ENCODE measurements at regions not wholly inside any gene's neighbourhood (a gene's known extent, or its start where the extent isn't known, plus 50 kb on each side); places are given as distances from the start of the nearest gene placed in this dataset.
"Not testable (repeated sequence)": the region's sequence is repeated elsewhere in the genome, so short reads cannot be mapped to it uniquely, and the experiment has no call there.

- no peak overlapping the region for H3K18ac ChIP-seq (ENCODE audit: low read depth in 1 of 2, low read length in 2 of 2)
- H2BK15ac ChIP-seq (ENCODE audit: low read depth, poor library complexity, severe bottlenecking) = no peak overlapping the region
- no peak overlapping the region for H4K8ac ChIP-seq (ENCODE audit: low read length)
- H3K4ac ChIP-seq (ENCODE audit: low read depth in 1 of 2, low read length in 2 of 2) = no peak overlapping the region
- H3K36me3 ChIP-seq (ENCODE audit: control insufficient read depth in 1 of 2, insufficient read depth in 2 of 2, low read depth in 1 of 2, low read length in 2 of 2) = no peaks in the 10 kb centered on the region
- H2BK5ac ChIP-seq (ENCODE audit: low read depth, low read length, poor library complexity, severe bottlenecking) = no peak overlapping the region
- H3K14ac ChIP-seq (ENCODE audit: low read length in 2 of 2) = no peak overlapping the region
- H3K23ac ChIP-seq (ENCODE audit: low read length in 2 of 2) = no peak overlapping the region
- no peak overlapping the region for H4K91ac ChIP-seq (ENCODE audit: low read length)
- H3K9me3 ChIP-seq (ENCODE audit: control insufficient read depth, low read length) = no peaks in the 10 kb centered on the region
- WGBS = no CpG with 5 or more reads among the region's 2 CpGs
- H3K4me2 ChIP-seq (ENCODE audit: low read length, poor library complexity, severe bottlenecking) = no peak overlapping the region
- no peaks in the 10 kb centered on the region for H3K79me1 ChIP-seq (replicated peaks; ENCODE audit: low read length, poor library complexity, severe bottlenecking)
- H2AFZ ChIP-seq (ENCODE audit: low read depth, low read length) = no peak overlapping the region
- no peaks in the 10 kb centered on the region for H3K4me1 ChIP-seq (ENCODE audit: control insufficient read depth, insufficient read depth, low read depth, low read length)
- no peak overlapping the region for H2AK5ac ChIP-seq (ENCODE audit: low read length, severe bottlenecking)
- H2BK12ac ChIP-seq (ENCODE audit: low read length in 2 of 2) = no peak overlapping the region
- DNase-seq = no peak
- no peak overlapping the region for H3K4me3 ChIP-seq (ENCODE audit: insufficient read depth in 1 of 2, low read depth in 1 of 2, low read length in 2 of 2)
- peaks cover 0 to 24% of the 10 kb centered on the region in 2 experiments for H3K27me3 ChIP-seq (ENCODE audit: control insufficient read depth in 1 of 2, insufficient read depth in 1 of 2, low read length in 2 of 2)
- no peak overlapping the region for H3K27ac ChIP-seq (ENCODE audit: low read length, poor library complexity, severe bottlenecking)
- no peak overlapping the region for H3K9ac ChIP-seq (ENCODE audit: low read length)
- no peak overlapping the region for H2BK120ac ChIP-seq (ENCODE audit: low read depth, low read length)
Measured at GRCh38 chr17:20781260-20781659, 201.7 kb downstream of the CDRT15L2 start.

DNA sequence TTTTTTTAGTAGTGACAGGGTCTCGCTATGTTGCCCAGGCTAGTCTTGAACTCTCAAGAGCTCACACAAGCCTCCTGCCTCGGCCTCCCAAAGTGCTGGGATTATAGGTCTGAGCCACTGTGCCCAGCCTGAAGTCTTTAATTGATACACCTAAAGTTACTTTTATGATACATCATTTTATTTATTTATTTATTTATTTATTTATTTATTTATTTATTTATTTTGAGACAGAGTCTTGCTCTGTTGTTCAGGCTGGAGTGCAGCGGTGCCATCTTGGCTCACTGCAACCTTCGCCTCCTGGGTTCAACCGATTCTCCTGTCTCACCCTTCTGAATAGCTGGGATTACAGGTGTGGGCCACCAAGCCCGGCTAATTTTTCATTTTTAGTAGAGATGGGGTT lies 202.3 kb downstream of the CDRT15L2 start:
- not testable (repeated sequence) for H2BK15ac ChIP-seq (ENCODE audit: low read depth, poor library complexity, severe bottlenecking); H3K14ac ChIP-seq (ENCODE audit: low read length in 2 of 2); H2BK12ac ChIP-seq (ENCODE audit: low read length in 2 of 2); H3K79me1 ChIP-seq (replicated peaks; ENCODE audit: low read length, poor library complexity, severe bottlenecking); H3K36me3 ChIP-seq (ENCODE audit: control insufficient read depth in 1 of 2, insufficient read depth in 2 of 2, low read depth in 1 of 2, low read length in 2 of 2); H3K23ac ChIP-seq (ENCODE audit: low read length in 2 of 2); DNase-seq; H3K9me3 ChIP-seq (ENCODE audit: control insufficient read depth, low read length); H2AK5ac ChIP-seq (ENCODE audit: low read length, severe bottlenecking); H2AFZ ChIP-seq (ENCODE audit: low read depth, low read length); H3K27ac ChIP-seq (ENCODE audit: low read length, poor library complexity, severe bottlenecking); H3K4me2 ChIP-seq (ENCODE audit: low read length, poor library complexity, severe bottlenecking); H3K4ac ChIP-seq (ENCODE audit: low read depth in 1 of 2, low read length in 2 of 2); H3K18ac ChIP-seq (ENCODE audit: low read depth in 1 of 2, low read length in 2 of 2); H3K9ac ChIP-seq (ENCODE audit: low read length); H3K4me3 ChIP-seq (ENCODE audit: insufficient read depth in 1 of 2, low read depth in 1 of 2, low read length in 2 of 2); H2BK5ac ChIP-seq (ENCODE audit: low read depth, low read length, poor library complexity, severe bottlenecking); H4K8ac ChIP-seq (ENCODE audit: low read length); H3K4me1 ChIP-seq (ENCODE audit: control insufficient read depth, insufficient read depth, low read depth, low read length); H4K91ac ChIP-seq (ENCODE audit: low read length); H2BK120ac ChIP-seq (ENCODE audit: low read depth, low read length)
- H3K27me3 ChIP-seq (ENCODE audit: control insufficient read depth in 1 of 2, insufficient read depth in 1 of 2, low read length in 2 of 2) = peaks cover 0 to 27% of the 10 kb centered on the region in 2 experiments
- WGBS = 92% methylated on average over 6 of the region's 6 CpGs

- Histone ChIP-seq H3K23ac (ENCODE audit: low read length in 2 of 2) (no peak overlapping the region), H3K4me2 (ENCODE audit: low read length, poor library complexity, severe bottlenecking) (no peak overlapping the region), H2BK120ac (ENCODE audit: low read depth, low read length) (no peak overlapping the region), H3K4me3 (ENCODE audit: insufficient read depth in 1 of 2, low read depth in 1 of 2, low read length in 2 of 2) (no peak overlapping the region), H3K36me3 (ENCODE audit: control insufficient read depth in 1 of 2, insufficient read depth in 2 of 2, low read depth in 1 of 2, low read length in 2 of 2) (no peaks in the 10 kb centered on the region), H3K79me1 (replicated peaks; ENCODE audit: low read length, poor library complexity, severe bottlenecking) (no peaks in the 10 kb centered on the region), H2BK12ac (ENCODE audit: low read length in 2 of 2) (no peak overlapping the region), H3K14ac (ENCODE audit: low read length in 2 of 2) (no peak overlapping the region), H2BK15ac (ENCODE audit: low read depth, poor library complexity, severe bottlenecking) (no peak overlapping the region), H3K18ac (ENCODE audit: low read depth in 1 of 2, low read length in 2 of 2) (no peak overlapping the region), H3K27me3 (ENCODE audit: control insufficient read depth in 1 of 2, insufficient read depth in 1 of 2, low read length in 2 of 2) (peaks cover 0 to 35% of the 10 kb centered on the region in 2 experiments), H4K91ac (ENCODE audit: low read length) (no peak overlapping the region), H4K8ac (ENCODE audit: low read length) (no peak overlapping the region), H2AK5ac (ENCODE audit: low read length, severe bottlenecking) (no peak overlapping the region), H2BK5ac (ENCODE audit: low read depth, low read length, poor library complexity, severe bottlenecking) (no peak overlapping the region), H3K4me1 (ENCODE audit: control insufficient read depth, insufficient read depth, low read depth, low read length) (no peaks in the 10 kb centered on the region), H3K27ac (ENCODE audit: low read length, poor library complexity, severe bottlenecking) (no peak overlapping the region), H2AFZ (ENCODE audit: low read depth, low read length) (no peak overlapping the region), H3K9ac (ENCODE audit: low read length) (no peak overlapping the region), H3K9me3 (ENCODE audit: control insufficient read depth, low read length) (no peaks in the 10 kb centered on the region), H3K4ac (ENCODE audit: low read depth in 1 of 2, low read length in 2 of 2) (no peak overlapping the region)
- no peak for DNase-seq
- 100% methylated on average over 1 of the region's 3 CpGs for whole genome bisulfite sequencing
Measured at GRCh38 chr17:20783091-20783490, 203.6 kb downstream of the CDRT15L2 start.

DNA sequence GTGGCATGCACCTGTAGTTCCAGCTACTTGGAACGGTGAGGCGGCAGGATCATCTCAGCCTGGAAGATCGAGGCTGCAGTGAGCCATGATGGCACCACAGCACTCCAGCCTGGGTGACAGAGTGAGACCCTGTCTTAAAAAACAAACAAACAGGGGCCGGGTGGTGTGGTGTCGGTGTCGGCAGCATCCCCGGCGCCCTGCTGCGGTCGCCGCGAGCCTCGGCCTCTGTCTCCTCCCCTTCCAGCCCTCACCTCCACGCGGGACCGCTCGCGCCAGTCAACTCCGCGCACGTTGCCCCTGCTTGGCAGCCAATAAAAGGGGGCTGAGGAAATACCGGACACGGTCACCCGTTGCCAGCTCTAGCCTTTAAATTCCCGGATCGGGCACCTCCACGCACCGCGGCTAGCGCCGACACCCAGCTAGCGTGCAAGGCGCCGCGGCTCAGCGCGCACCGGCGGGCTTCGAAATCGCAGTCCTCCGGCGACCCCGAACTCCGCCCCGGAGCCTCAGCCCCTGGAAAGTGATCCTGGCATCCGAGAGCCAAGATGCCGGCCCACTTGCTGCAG lies 204.7 kb downstream of the CDRT15L2 start:
- no peak overlapping the region for H4K8ac ChIP-seq (ENCODE audit: low read length)
- no peak overlapping the region for H2BK15ac ChIP-seq (ENCODE audit: low read depth, poor library complexity, severe bottlenecking)
- DNase-seq = no peak
- no peak overlapping the region for H2AFZ ChIP-seq (ENCODE audit: low read depth, low read length)
- no peak overlapping the region for H3K27ac ChIP-seq (ENCODE audit: low read length, poor library complexity, severe bottlenecking)
- no peak overlapping the region for H2BK5ac ChIP-seq (ENCODE audit: low read depth, low read length, poor library complexity, severe bottlenecking)
- no peaks in the 10 kb centered on the region for H3K79me1 ChIP-seq (replicated peaks; ENCODE audit: low read length, poor library complexity, severe bottlenecking)
- H3K27me3 ChIP-seq (ENCODE audit: control insufficient read depth in 1 of 2, insufficient read depth in 1 of 2, low read length in 2 of 2) = peaks cover 0 to 39% of the 10 kb centered on the region in 2 experiments
- H3K4me1 ChIP-seq (ENCODE audit: control insufficient read depth, insufficient read depth, low read depth, low read length) = no peaks in the 10 kb centered on the region
- no peak overlapping the region for H3K9ac ChIP-seq (ENCODE audit: low read length)
- H2BK12ac ChIP-seq (ENCODE audit: low read length in 2 of 2) = no peak overlapping the region
- H3K14ac ChIP-seq (ENCODE audit: low read length in 2 of 2) = no peak overlapping the region
- H3K9me3 ChIP-seq (ENCODE audit: control insufficient read depth, low read length) = no peaks in the 10 kb centered on the region
- no peak overlapping the region for H2BK120ac ChIP-seq (ENCODE audit: low read depth, low read length)
- no peak overlapping the region for H4K91ac ChIP-seq (ENCODE audit: low read length)
- H3K23ac ChIP-seq (ENCODE audit: low read length in 2 of 2) = no peak overlapping the region
- H3K4me3 ChIP-seq (ENCODE audit: insufficient read depth in 1 of 2, low read depth in 1 of 2, low read length in 2 of 2) = no peak overlapping the region
- H3K4ac ChIP-seq (ENCODE audit: low read depth in 1 of 2, low read length in 2 of 2) = no peak overlapping the region
- 96% methylated on average over 48 of the region's 48 CpGs for WGBS
- no peak overlapping the region for H3K4me2 ChIP-seq (ENCODE audit: low read length, poor library complexity, severe bottlenecking)
- H3K18ac ChIP-seq (ENCODE audit: low read depth in 1 of 2, low read length in 2 of 2) = no peak overlapping the region
- H3K36me3 ChIP-seq (ENCODE audit: control insufficient read depth in 1 of 2, insufficient read depth in 2 of 2, low read depth in 1 of 2, low read length in 2 of 2) = no peaks in the 10 kb centered on the region
- H2AK5ac ChIP-seq (ENCODE audit: low read length, severe bottlenecking) = no peak overlapping the region
